SK-N-MC (cell line): ENCODE measurements at regions not wholly inside any gene's neighbourhood (a gene's known extent, or its start where the extent isn't known, plus 50 kb on each side); places are given as distances from the start of the nearest gene placed in this dataset.

Experiments
- EZH2 ChIP-seq: fragments of 200-600 bp; sonication (generic); IDR thresholded peaks from one replicate; pipeline ENCODE4 v1.6.1; 2017; ENCODE audit warnings: antibody characterized with exemption
- POLR2AphosphoS5 ChIP-seq: IDR thresholded peaks from 2 replicates; pipeline ENCODE4 v1.6.1; 2012; ENCODE audit warnings: mild to moderate bottlenecking, low read depth, low read length, borderline replicate concordance

DNA sequence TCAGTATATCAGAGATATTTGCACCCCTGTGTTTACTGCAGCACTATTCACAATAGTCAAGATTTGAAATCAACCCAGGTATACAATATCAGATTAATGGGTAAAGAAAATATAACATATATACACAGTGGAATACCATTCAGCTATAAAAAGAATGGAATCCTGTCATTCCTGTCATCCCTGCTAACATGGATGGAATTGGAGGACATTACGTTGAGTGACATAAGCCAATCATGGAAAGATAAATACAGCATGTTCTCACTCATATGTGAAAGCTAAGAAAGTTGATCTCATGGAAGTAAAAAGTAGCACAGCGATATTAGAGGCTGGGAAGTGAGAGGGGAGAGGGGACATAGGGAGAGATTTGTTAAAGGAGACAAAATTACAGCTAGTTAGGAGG is 171.0 kb downstream of the ARL5B start:
- TF ChIP-seq EZH2 (no peak), POLR2AphosphoS5 (no peak)
